GM10248 (cell line): ENCODE measurements at regions not wholly inside any gene's neighbourhood (a gene's known extent, or its start where the extent isn't known, plus 50 kb on each side); places are given as distances from the start of the nearest gene placed in this dataset.

ENCODE experiments used
- CTCF ChIA-PET: fragments of 300-600 bp; sonication (Branson Sonifier 250); formaldehyde crosslinking; extraction: SDS; loops from one replicate; lab custom pipeline; 2021; ENCODE audit warnings: antibody characterized with exemption; lab: Yijun Ruan, JAX
- POLR2A ChIA-PET: fragments of 350-650 bp; sonication (Branson Sonifier 250); formaldehyde crosslinking; extraction: SDS; loops from one replicate; lab custom pipeline; 2020; ENCODE audit warnings: antibody characterized with exemption; lab: Yijun Ruan, JAX
- DNase-seq: peaks from one replicate; pipeline ENCODE4 v3.0.0; 2012; ENCODE audit errors: extremely low spot score
- TF ChIP-seq, protein P1 (sequence below): IDR thresholded peaks from 2 replicates; pipeline ENCODE4 v1.5.1; 2012; ENCODE audit warnings: mild to moderate bottlenecking, low read depth; ENCODE audit errors: extremely low read depth, missing control alignments, control extremely low read depth

DNA sequence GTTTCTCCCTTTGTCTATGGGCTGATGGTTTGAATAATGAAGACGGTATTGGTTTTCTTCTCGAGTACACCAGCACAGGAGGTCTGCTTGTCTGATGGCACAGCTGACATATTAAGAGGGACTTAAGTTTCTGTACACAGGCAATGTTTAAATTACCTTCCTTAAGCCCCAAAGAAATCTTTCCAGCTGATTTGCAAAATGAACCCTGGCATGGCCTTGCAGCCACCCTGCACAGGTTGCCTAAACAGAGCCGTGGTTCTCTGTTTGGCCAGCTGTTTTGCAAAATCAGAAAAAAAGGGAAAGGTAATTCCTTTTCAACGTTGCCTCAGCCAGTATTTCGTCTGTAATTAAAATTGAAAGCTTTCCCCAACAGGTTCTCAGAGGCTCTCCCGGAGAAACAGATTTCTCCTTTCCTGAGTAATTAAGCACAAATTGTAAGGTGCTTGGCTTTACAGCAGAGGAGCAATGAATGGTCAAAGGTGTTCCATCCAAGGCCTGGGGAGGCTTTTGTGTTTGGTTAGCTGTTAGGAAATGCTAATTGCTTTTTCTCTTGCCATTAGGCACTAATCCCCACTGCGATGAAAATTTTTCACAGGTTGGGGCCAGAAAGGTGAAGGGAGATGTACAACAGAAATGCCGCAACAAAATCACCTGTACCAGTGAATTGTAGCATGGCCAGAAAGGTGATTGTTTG is 138.9 kb downstream of the RASEF start:
- no peak for DNase-seq
- ChIA-PET CTCF (interaction anchor here (1.3 kb wide), 1 partner anchor 16 kb away, joined by 4 read pairs; no protein-coding TSS in a partner anchor), POLR2A (no interaction called here)
- TF ChIP-seq, protein P1, sequence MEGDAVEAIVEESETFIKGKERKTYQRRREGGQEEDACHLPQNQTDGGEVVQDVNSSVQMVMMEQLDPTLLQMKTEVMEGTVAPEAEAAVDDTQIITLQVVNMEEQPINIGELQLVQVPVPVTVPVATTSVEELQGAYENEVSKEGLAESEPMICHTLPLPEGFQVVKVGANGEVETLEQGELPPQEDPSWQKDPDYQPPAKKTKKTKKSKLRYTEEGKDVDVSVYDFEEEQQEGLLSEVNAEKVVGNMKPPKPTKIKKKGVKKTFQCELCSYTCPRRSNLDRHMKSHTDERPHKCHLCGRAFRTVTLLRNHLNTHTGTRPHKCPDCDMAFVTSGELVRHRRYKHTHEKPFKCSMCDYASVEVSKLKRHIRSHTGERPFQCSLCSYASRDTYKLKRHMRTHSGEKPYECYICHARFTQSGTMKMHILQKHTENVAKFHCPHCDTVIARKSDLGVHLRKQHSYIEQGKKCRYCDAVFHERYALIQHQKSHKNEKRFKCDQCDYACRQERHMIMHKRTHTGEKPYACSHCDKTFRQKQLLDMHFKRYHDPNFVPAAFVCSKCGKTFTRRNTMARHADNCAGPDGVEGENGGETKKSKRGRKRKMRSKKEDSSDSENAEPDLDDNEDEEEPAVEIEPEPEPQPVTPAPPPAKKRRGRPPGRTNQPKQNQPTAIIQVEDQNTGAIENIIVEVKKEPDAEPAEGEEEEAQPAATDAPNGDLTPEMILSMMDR, result no peak
